ENCODE measurements at regions not wholly inside any gene's neighbourhood (a gene's known extent, or its start where the extent isn't known, plus 50 kb on each side); places are given as distances from the start of the nearest gene placed in this dataset.

GRCh38 chr9:80366626-80367025 is 794.9 kb downstream of the TLE4 start:
- Histone ChIP-seq H3K27me3 (ENCODE audit: control insufficient read depth in 2 of 2, insufficient read depth in 2 of 2, low read length in 2 of 2) (no peaks in the 10 kb centered on the region), H3K9me3 (replicated peaks; ENCODE audit: control insufficient read depth, insufficient read depth, low read depth, low read length) (no peaks in the 10 kb centered on the region), H4K20me1 (replicated peaks; ENCODE audit: control insufficient read depth, insufficient read depth, low read length) (no peaks in the 10 kb centered on the region), H3K9ac (ENCODE audit: insufficient read depth in 1 of 2, low read depth in 2 of 2, low read length in 2 of 2) (no peak overlapping the region), H3K9me1 (ENCODE audit: control insufficient read depth, insufficient read depth, low read length) (no peaks in the 10 kb centered on the region), H3K4me3 (no peak overlapping the region), H3K27ac (ENCODE audit: extremely low read depth, low read depth, low read length) (no peak overlapping the region), H2AFZ (ENCODE audit: low read depth, low read length) (no peak overlapping the region), H3K4me1 (replicated peaks in 1 of 2; ENCODE audit: control insufficient read depth in 2 of 2, insufficient read depth in 2 of 2, low read length in 2 of 2) (no peaks in the 10 kb centered on the region), H3K79me2 (ENCODE audit: control insufficient read depth, insufficient read depth, low read length) (no peaks in the 10 kb centered on the region), H3K4me2 (ENCODE audit: insufficient read depth, low read length) (no peak overlapping the region), H3K36me3 (ENCODE audit: control insufficient read depth, insufficient read depth, low read length) (no peaks in the 10 kb centered on the region)
- 0% methylated on average over 2 of the region's 2 CpGs for WGBS (ENCODE audit: insufficient coverage, low coverage, missing lambda C conversion rate)
- no TSS peak for BruUV-seq (replicated peaks)
- ATAC-seq (no peak), DNase-seq (ENCODE audit: extremely low read depth in 1 of 4, low spot score in 3 of 4) (no peak), FAIRE-seq (no peak)
- no peak for TF ChIP-seq C11orf30 (IDR thresholded peaks at IDR 0.05; ENCODE audit: low read depth)
- TF ChIP-seq ZC3H8 (IDR thresholded peaks at IDR 0.05): no peak
- no peak for TF ChIP-seq MEIS2 (IDR thresholded peaks at IDR 0.05; ENCODE audit: partially characterized antibody)
- no peak for TF ChIP-seq ZNF175 (CRISPR knock-in tag; IDR thresholded peaks at IDR 0.05; ENCODE audit: low read depth)
- no peak for TF ChIP-seq HIVEP1 (CRISPR knock-in tag; IDR thresholded peaks at IDR 0.05)
- TF ChIP-seq E2F8 (IDR thresholded peaks at IDR 0.05; ENCODE audit: low read depth, partially characterized antibody): no peak
- TF ChIP-seq BHLHE40 (IDR thresholded peaks at IDR 0.05; ENCODE audit: low read length): no peak
- TF ChIP-seq BACH1 (tag; IDR thresholded peaks at IDR 0.05): no peak
- no peak for TF ChIP-seq ZNF518B (CRISPR knock-in tag; IDR thresholded peaks at IDR 0.05)
- TF ChIP-seq USF2 (CRISPR knock-in tag; IDR thresholded peaks at IDR 0.05): no peak
- POLR2A ChIA-PET: no interaction called here
- intact Hi-C loops (cut with micrococcal nuclease): no loop called here
- in situ Hi-C loops (cut with MboI): no loop called here
- CTCF ChIA-PET (ENCODE audit: low intra/inter-chr PET ratio): no interaction called here
